NT2/D1 (cell line): ENCODE measurements at regions not wholly inside any gene's neighbourhood (a gene's known extent, or its start where the extent isn't known, plus 50 kb on each side); places are given as distances from the start of the nearest gene placed in this dataset.

Source experiments
- DNase-seq: peaks from one replicate; pipeline ENCODE4 v3.0.0-alpha.2; 2011; ENCODE audit warnings: low read depth, low spot score
- H3K27me3 ChIP-seq: 2 replicates; pipeline ENCODE4 v1.6.0; 2011; ENCODE audit warnings: mild to moderate bottlenecking; ENCODE audit not compliant: insufficient read length, insufficient read depth
- H3K36me3 ChIP-seq: 2 replicates; pipeline ENCODE4 v1.6.1; 2011; ENCODE audit warnings: mild to moderate bottlenecking, low read length, mixed read lengths; ENCODE audit not compliant: insufficient read depth, insufficient read length
- H3K4me1 ChIP-seq: 2 replicates; pipeline ENCODE4 v1.5.1; 2011; ENCODE audit not compliant: insufficient read depth, insufficient read length
- H3K4me3 ChIP-seq: 2 replicates; pipeline ENCODE4 v1.5.1; 2011; ENCODE audit warnings: low read depth; ENCODE audit not compliant: insufficient read length
- H3K9ac ChIP-seq: 2 replicates; pipeline ENCODE4 v1.6.0; 2011; ENCODE audit warnings: low read depth; ENCODE audit not compliant: insufficient read length
- H3K9me3 ChIP-seq: 2 replicates; pipeline ENCODE4 v1.5.1; 2011; ENCODE audit warnings: mild to moderate bottlenecking, low read length; ENCODE audit not compliant: insufficient read depth
- SUZ12 ChIP-seq: IDR thresholded peaks from 2 replicates; pipeline ENCODE4 v1.6.1; 2011; ENCODE audit not compliant: insufficient read length, insufficient read depth; ENCODE audit errors: extremely low read depth
- YY1 ChIP-seq: IDR thresholded peaks from 2 replicates; pipeline ENCODE4 v1.6.1; 2011; ENCODE audit not compliant: insufficient read length, insufficient read depth
- ZNF274 ChIP-seq: IDR thresholded peaks from 2 replicates; pipeline ENCODE4 v1.6.1; 2011; ENCODE audit warnings: mild to moderate bottlenecking, low read depth, low read length

DNA sequence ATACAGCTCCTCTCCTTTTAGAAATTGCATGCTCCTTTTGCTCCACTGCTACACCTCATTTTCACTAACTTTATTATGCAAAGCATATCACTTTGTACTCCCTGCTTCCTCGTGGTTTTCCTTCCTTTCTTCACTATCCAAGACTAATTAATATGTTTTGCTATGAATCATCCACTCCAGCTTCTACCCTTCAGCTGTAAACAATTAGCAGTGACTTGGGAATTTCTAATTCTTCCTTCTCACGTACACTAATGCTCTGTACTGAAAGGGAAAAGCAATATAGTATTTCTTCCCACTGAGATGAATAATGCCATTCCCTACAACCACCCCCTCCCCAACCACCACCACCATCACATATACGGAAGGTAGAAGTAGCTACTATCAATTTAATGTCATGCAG is 1917.0 kb downstream of the MRPL39 start:
- Histone ChIP-seq H3K9me3 (no peaks in the 10 kb centered on the region), H3K9ac (no peak overlapping the region), H3K36me3 (no peaks in the 10 kb centered on the region), H3K4me1 (no peaks in the 10 kb centered on the region), H3K4me3 (no peak overlapping the region), H3K27me3 (no peaks in the 10 kb centered on the region)
- no peak for TF ChIP-seq YY1
- no peak for TF ChIP-seq ZNF274
- no peak for TF ChIP-seq SUZ12
- DNase-seq, result no peak

DNA sequence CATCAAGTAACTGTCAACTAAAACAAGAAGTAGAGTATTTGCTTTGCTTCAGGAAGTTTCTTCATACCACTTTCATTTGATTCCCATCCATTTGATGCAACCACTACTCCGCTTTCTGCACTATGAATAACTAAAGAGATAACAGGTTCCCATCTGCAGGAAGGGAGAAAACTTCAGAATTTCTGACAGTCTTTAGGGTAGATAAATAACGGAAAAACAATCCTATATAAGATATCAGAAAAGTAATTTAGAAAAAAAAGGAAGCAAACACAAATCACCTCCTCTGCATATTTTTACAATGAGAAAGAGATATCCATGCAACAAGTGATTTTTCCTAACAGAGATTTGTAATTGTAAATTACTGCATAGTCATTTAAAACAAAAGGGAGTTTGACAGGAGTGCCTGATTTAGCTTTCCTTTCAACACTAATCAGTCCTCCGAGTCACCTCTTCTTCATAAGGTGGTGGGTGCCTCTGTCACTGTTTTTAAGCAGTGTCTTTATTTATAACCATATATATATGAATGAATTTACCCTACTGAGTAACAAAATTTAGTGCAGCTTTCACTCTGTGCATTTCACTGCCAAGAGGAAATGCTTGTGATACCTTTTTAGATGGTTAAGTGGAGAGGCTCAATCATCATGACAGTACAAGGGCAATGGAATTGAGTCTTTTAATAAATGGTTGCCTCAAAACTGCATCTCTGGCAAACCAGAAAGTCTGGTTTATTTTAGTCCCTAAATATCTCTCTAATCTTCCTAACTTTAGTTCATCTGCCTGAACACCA is 1920.4 kb downstream of the MRPL39 start:
- H3K9me3 ChIP-seq, result no peaks in the 10 kb centered on the region
- no peaks in the 10 kb centered on the region for H3K36me3 ChIP-seq
- no peaks in the 10 kb centered on the region for H3K27me3 ChIP-seq
- no peak overlapping the region for H3K9ac ChIP-seq
- H3K4me3 ChIP-seq, result no peak overlapping the region
- DNase-seq, result no peak
- TF ChIP-seq ZNF274, result no peak
- TF ChIP-seq SUZ12, result no peak
- H3K4me1 ChIP-seq, result no peaks in the 10 kb centered on the region

DNA sequence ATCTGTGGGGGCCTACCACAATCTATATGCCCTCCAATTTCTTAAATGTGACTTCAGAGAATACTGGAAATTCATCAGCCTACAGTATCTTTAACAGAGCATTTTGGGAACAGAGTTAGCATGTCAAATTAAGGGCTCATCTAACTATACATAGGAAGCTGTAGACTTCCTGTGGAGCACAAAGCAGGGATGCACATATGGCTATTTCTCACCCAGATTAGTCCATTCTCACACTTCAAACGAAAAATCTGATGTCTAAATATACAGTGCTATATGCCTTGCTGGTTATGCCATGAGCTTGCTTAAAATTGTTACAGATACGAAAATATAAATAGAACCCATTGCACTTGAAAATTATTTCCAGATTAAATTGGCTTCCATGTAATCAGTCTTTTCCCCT is 1922.8 kb downstream of the MRPL39 start:
- no peak for DNase-seq
- Histone ChIP-seq H3K4me3 (no peak overlapping the region), H3K4me1 (no peaks in the 10 kb centered on the region), H3K9me3 (no peaks in the 10 kb centered on the region), H3K9ac (no peak overlapping the region), H3K36me3 (no peaks in the 10 kb centered on the region), H3K27me3 (no peaks in the 10 kb centered on the region)
- TF ChIP-seq ZNF274, result no peak
- no peak for TF ChIP-seq SUZ12
- TF ChIP-seq YY1, result no peak

DNA sequence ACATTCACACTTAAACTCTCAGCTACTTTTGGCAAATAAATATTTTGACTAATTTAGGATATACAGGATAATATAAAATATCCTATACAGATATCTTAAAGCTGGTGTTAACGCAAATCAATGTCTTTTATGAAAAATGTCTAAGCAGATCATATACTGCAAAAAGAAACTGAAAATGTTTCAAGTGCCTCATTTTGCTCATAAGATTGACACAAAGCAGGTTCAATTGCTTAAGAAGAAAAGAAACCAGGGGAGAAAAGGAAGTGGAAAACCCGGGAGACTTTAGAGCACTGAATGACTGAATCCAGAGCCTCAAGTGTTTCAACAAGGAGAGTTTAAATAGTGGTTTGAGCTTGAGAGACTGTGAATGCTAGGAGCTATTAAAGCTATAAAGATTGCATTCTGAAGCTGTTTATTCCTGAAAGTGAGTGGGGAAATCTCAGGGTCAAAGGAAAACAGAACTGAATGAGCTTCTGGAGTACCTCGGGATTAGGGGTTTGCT is 1943.0 kb downstream of the MRPL39 start:
- Histone ChIP-seq H3K9me3 (no peaks in the 10 kb centered on the region), H3K4me1 (no peaks in the 10 kb centered on the region), H3K4me3 (no peak overlapping the region), H3K9ac (no peak overlapping the region), H3K36me3 (no peaks in the 10 kb centered on the region), H3K27me3 (no peaks in the 10 kb centered on the region)
- TF ChIP-seq SUZ12 (no peak), ZNF274 (no peak), YY1 (no peak)
- no peak for DNase-seq

DNA sequence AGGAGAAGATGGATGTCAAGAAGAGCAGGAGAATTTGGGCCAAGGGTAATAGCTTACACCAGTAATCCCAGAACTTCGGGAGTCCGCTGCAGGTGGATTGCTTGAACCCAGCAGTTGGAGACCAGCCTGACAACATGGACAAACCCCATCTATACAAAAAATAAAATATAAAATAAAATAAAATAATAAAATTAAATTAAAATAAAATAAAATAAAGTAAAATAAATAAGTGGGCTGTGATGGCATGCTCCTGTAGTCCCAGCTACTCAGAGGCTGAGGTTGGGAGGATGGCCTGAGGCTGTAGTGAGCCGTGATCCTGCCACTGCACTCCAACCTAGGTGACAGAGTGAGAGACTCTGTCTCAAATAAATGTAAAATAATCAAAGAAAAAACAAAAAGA is 1946.7 kb downstream of the MRPL39 start:
- H3K9ac ChIP-seq, result no peak overlapping the region
- no peak overlapping the region for H3K4me3 ChIP-seq
- TF ChIP-seq SUZ12 (no peak), ZNF274 (no peak)
- H3K4me1 ChIP-seq, result no peaks in the 10 kb centered on the region
- no peaks in the 10 kb centered on the region for H3K9me3 ChIP-seq
- no peaks in the 10 kb centered on the region for H3K27me3 ChIP-seq
- H3K36me3 ChIP-seq, result no peaks in the 10 kb centered on the region
- no peak for DNase-seq

DNA sequence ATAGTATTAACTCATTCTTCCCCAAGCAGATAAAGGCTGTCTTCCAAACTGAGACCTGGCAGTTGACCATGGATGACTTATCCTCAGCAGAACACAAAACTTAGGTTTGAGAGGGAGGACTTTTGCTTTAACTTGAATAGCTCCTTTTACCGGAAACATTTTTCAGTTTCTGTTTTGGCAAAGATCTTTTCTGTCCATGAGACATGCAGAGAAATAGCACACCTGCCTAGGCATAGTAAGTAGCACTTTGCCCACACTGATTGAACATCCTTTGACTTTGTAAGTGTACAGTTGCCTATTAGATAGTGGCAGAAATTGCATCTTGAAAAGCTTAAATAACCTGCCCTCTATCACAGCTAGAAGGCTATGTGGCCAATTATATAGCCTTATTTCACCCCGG is 1962.5 kb downstream of the MRPL39 start:
- H3K4me1 ChIP-seq, result no peaks in the 10 kb centered on the region
- TF ChIP-seq SUZ12 (no peak), ZNF274 (no peak), YY1 (no peak)
- no peak overlapping the region for H3K9ac ChIP-seq
- no peaks in the 10 kb centered on the region for H3K27me3 ChIP-seq
- H3K36me3 ChIP-seq, result no peaks in the 10 kb centered on the region
- no peak for DNase-seq
- peaks cover 6% of the 10 kb centered on the region; the same call in 1 of the 2 replicates for H3K9me3 ChIP-seq
- H3K4me3 ChIP-seq, result no peak overlapping the region

DNA sequence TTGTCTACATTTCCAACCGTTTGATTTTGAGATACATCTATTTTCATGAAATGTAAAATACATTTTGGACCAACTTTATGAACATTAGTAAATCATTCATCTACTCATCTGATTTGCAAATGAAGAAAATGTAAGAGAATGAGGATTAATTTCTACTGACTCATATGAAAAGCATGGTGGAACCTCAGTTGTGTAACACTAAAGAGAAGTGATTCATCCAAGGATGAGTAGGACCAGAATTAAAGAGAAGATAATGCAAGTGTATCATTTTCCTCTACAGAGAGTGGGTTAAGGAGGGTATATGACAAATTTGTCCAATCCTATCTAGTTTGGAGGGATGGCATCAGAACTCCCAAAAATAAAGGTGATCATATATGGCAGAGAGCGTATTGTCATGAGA is 1967.6 kb downstream of the MRPL39 start:
- no peak for DNase-seq

More for the DNA sequence above, 1967.6 kb downstream of the MRPL39 start:
- Histone ChIP-seq H3K9ac (no peak overlapping the region), H3K9me3 (no peaks in the 10 kb centered on the region), H3K4me3 (no peak overlapping the region), H3K27me3 (no peaks in the 10 kb centered on the region), H3K36me3 (no peaks in the 10 kb centered on the region), H3K4me1 (no peaks in the 10 kb centered on the region)
- TF ChIP-seq SUZ12 (no peak), YY1 (no peak), ZNF274 (no peak)
